Stomach smooth muscle (tissue), 2 donors: ENCODE measurements at regions not wholly inside any gene's neighbourhood (a gene's known extent, or its start where the extent isn't known, plus 50 kb on each side); places are given as distances from the start of the nearest gene placed in this dataset.

Experiments
- H3K27ac ChIP-seq: one replicate; pipeline ENCODE4 v1.7.0; 2013; ENCODE audit warnings: mild to moderate bottlenecking, low read length, inconsistent platforms
- H3K27me3 ChIP-seq, 2 donors: one replicate each; pipeline ENCODE4 v1.7.0; 2013; ENCODE audit warnings: low read length in 2 of 2; ENCODE audit not compliant: insufficient read depth in 2 of 2, control insufficient read depth in 1 of 2
- H3K36me3 ChIP-seq, 2 donors: one replicate each; pipeline ENCODE4 v1.7.0; 2013; ENCODE audit warnings: low read length in 2 of 2; ENCODE audit not compliant: control insufficient read depth in 2 of 2, insufficient read depth in 2 of 2
- H3K4me1 ChIP-seq: one replicate; pipeline ENCODE4 v1.7.0; 2013; ENCODE audit warnings: low read length; ENCODE audit not compliant: control insufficient read depth, insufficient read depth
- H3K4me3 ChIP-seq, 2 donors: one replicate each; pipeline ENCODE4 v1.7.0; 2013; ENCODE audit warnings: low read length in 2 of 2
- H3K9ac ChIP-seq, 2 donors: one replicate each; pipeline ENCODE4 v1.7.0; 2013; ENCODE audit warnings: low read length in 2 of 2, mild to moderate bottlenecking in 1 of 2
- H3K9me3 ChIP-seq, 2 donors: one replicate each; pipeline ENCODE4 v1.7.0; 2013; ENCODE audit warnings: low read length in 2 of 2; ENCODE audit not compliant: control insufficient read depth in 2 of 2
- donor health status: healthy.
- donor health status: Pancreatic carcinoma.

- Histone ChIP-seq H3K27ac (no peak overlapping the region), H3K9me3 (no peaks in the 10 kb centered on the region)
Observed at GRCh38 chr1:168939947-168940223, 166.6 kb upstream of the ATP1B1 start.

GRCh38 chr1:168941640-168942039 lies 164.8 kb upstream of the ATP1B1 start:
- Histone ChIP-seq H3K9ac (no peak overlapping the region), H3K4me3 (no peak overlapping the region), H3K27ac (no peak overlapping the region), H3K36me3 (no peaks in the 10 kb centered on the region), H3K9me3 (no peaks in the 10 kb centered on the region), H3K27me3 (no peaks in the 10 kb centered on the region), H3K4me1 (peaks cover 10% of the 10 kb centered on the region)

More at GRCh38 chr1:168939947-168940223, 166.6 kb upstream of the ATP1B1 start:
- H3K36me3 ChIP-seq, result no peaks in the 10 kb centered on the region
- no peak overlapping the region for H3K9ac ChIP-seq
- no peak overlapping the region for H3K4me3 ChIP-seq
- H3K4me1 ChIP-seq, result no peaks in the 10 kb centered on the region
- H3K27me3 ChIP-seq, result no peaks in the 10 kb centered on the region

DNA sequence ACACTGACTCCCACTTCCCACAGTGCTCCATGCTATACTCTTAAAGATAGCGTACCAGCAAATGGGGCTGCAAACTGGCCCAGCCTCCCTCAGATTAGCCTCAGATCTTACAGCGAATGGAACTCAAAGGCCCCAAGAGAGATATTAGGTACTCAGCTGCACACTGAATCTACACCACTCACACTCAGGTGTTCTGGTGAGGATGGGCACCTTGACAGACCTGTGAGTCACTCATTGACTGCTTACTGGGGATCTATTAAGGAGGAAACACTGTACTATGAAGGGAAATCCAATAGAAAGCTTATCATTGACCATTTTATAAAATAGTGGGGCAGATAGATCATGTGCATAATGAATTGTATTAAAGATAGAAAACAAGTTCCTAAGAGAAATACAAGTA lies 164.3 kb upstream of the ATP1B1 start:
- H3K9ac ChIP-seq, result no peak overlapping the region
- no peak overlapping the region for H3K27ac ChIP-seq
- no peaks in the 10 kb centered on the region for H3K27me3 ChIP-seq

DNA sequence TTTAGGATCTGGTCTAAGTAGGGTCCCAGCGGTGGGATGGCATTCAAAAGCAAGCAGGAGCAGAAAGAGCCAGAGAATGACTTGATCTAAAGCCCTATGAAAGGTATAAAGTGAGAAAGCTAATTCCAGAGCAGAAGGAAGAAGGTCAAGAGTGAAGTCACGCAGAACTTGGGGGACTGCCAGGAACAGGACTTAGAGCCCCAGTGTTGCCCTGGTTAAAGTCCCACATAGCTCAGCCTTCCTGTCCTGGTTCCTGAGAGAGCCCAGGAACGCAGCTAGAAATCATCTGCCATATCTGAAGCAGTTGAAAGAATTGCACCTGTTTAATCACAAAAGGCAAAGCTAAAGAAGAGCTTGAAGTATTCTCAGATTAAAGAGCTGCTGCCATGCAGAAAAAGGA lies 160.6 kb upstream of the ATP1B1 start:
- H3K9me3 ChIP-seq, result no peaks in the 10 kb centered on the region
- peaks cover 10% of the 10 kb centered on the region for H3K4me1 ChIP-seq
- no peak overlapping the region for H3K4me3 ChIP-seq
- H3K36me3 ChIP-seq, result no peaks in the 10 kb centered on the region
- H3K27me3 ChIP-seq, result no peaks in the 10 kb centered on the region
- peak overlapping the region; percentile 47 for H3K27ac ChIP-seq
- no peak overlapping the region for H3K9ac ChIP-seq

More for the DNA sequence above, 164.3 kb upstream of the ATP1B1 start:
- Histone ChIP-seq H3K36me3 (no peaks in the 10 kb centered on the region), H3K9me3 (no peaks in the 10 kb centered on the region), H3K4me1 (peaks cover 10% of the 10 kb centered on the region), H3K4me3 (no peak overlapping the region)

DNA sequence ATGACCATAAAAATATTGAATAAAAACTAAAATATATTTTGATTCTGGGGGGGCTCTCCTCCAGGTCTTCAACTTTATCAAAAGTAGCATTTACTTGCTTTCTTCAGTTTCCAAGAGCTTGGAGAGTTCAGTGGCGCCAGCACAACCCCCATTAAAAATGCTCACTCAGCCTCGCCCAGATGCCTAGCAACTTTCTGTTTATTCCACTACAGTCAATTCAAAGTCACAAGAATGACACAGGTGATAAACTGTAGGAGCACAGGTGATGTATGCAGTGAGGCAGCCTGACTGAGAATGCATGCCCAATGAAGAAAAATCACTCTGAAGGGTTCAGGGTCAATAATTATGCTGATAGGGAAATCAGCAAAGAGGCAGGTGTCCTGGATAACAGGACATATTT lies 159.4 kb upstream of the ATP1B1 start:
- H3K4me3 ChIP-seq, result no peak overlapping the region
- no peak overlapping the region for H3K27ac ChIP-seq
- H3K9me3 ChIP-seq, result no peaks in the 10 kb centered on the region
- H3K36me3 ChIP-seq, result no peaks in the 10 kb centered on the region
- no peaks in the 10 kb centered on the region for H3K27me3 ChIP-seq
- H3K4me1 ChIP-seq, result peaks cover 10% of the 10 kb centered on the region
- no peak overlapping the region for H3K9ac ChIP-seq

DNA sequence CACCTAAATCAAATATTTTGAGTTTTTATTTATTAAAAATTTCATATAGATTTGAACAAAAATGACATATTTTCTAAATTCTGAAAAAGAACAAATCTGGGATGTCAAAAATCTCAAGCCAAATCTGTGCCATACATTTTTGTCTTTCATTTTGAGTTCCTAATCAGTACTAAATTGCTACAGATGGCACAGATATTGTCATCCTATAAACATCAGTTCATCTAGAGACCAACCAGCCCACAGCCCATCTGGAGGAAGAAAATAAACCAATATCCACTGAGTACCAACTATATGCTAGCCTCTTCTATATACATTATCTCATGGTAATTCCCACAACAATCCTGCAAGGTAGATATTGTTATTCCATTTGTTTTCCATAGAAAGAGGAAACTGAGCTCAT lies 156.8 kb upstream of the ATP1B1 start:
- Histone ChIP-seq H3K36me3 (no peaks in the 10 kb centered on the region), H3K27me3 (no peaks in the 10 kb centered on the region), H3K27ac (no peak overlapping the region), H3K9ac (no peak overlapping the region), H3K4me1 (peaks cover 10% of the 10 kb centered on the region), H3K9me3 (no peaks in the 10 kb centered on the region), H3K4me3 (no peak overlapping the region)

DNA sequence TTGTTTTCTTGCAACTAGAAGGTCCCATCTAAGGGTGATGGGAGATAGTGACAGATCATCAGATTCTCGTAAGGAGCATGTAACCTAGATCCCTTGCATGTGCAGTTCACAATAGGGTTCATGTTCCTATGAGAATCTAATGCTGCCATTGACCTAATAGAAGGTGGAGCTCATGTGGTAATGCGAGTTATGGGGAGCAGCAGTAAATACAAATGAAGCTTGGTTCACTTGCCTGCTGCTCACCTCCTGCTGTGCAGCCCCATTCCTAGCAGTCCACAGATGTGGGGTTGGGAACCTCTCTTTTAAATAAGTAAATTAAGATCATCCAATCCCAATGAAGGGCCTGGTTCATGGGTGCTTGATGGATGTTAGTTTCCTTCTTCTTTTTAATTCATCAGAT lies 148.7 kb upstream of the ATP1B1 start:
- Histone ChIP-seq H3K9ac (no peak overlapping the region), H3K4me3 (no peak overlapping the region)

DNA sequence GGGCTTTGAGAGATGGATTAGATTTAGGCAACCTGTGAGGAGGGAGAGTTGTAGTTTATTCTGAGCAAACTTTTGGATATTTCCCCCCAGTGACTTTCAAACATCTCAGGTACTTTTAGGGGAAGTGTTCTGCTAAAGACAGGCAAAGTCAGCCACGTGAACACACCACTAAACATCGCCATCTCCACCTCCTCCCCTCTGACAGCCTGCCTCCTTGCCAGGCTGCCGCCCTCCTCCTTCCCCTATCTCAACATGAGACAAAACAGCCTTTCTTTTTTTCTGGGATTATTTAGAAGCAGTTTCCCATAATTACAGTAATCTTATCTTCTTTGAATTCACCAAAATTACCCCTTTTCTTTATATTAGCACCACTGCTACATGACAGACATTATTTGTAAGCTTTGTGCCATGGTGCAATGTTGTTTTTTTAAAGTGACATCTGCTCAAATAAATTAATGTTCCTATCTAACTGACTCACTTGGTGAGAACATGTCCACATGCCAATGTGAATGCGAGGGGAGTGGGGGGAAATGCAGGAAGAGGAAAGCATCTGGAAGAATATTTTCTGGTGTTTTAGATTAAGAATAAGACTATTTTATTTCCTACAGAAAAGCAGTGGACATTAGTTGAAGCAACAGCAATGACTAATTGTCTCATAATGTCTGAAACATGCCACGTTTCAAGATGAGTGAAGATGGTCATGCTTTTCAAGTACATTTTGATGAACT lies 147.8 kb upstream of the ATP1B1 start:
- Histone ChIP-seq H3K9ac (no peak overlapping the region), H3K36me3 (no peaks in the 10 kb centered on the region), H3K9me3 (no peaks in the 10 kb centered on the region), H3K27ac (no peak overlapping the region), H3K27me3 (no peaks in the 10 kb centered on the region), H3K4me1 (no peaks in the 10 kb centered on the region), H3K4me3 (no peak overlapping the region)

More for the DNA sequence above, 148.7 kb upstream of the ATP1B1 start:
- Histone ChIP-seq H3K27ac (no peak overlapping the region), H3K4me1 (no peaks in the 10 kb centered on the region), H3K9me3 (no peaks in the 10 kb centered on the region), H3K27me3 (no peaks in the 10 kb centered on the region), H3K36me3 (no peaks in the 10 kb centered on the region)

DNA sequence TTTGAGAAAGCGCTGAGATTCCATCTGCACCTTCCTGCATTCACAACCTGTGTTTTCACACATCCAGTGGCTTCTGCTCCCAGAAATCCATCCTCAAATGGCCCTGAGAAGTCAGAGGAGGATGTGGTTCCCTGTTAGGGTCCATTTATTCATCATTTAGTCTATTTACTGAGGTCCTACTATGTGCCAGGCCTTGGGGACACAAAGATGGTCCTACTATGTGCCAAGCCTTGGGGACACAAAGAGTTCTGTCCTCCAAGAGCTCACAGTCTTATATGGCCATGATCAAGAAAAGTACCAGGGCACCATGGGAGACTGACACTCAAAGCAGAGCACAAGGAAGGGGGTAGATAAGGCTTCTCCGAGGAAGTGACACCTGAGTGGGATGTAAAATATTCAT lies 147.1 kb upstream of the ATP1B1 start:
- Histone ChIP-seq H3K9me3 (no peaks in the 10 kb centered on the region), H3K4me1 (no peaks in the 10 kb centered on the region), H3K4me3 (no peak overlapping the region), H3K27me3 (no peaks in the 10 kb centered on the region), H3K27ac (no peak overlapping the region), H3K36me3 (no peaks in the 10 kb centered on the region), H3K9ac (no peak overlapping the region)

- Histone ChIP-seq H3K9me3 (no peaks in the 10 kb centered on the region), H3K36me3 (no peaks in the 10 kb centered on the region), H3K27ac (no peak overlapping the region), H3K27me3 (no peaks in the 10 kb centered on the region), H3K9ac (no peak overlapping the region), H3K4me1 (no peaks in the 10 kb centered on the region), H3K4me3 (no peak overlapping the region)
Observed at GRCh38 chr1:168960114-168960513, 146.4 kb upstream of the ATP1B1 start.

DNA sequence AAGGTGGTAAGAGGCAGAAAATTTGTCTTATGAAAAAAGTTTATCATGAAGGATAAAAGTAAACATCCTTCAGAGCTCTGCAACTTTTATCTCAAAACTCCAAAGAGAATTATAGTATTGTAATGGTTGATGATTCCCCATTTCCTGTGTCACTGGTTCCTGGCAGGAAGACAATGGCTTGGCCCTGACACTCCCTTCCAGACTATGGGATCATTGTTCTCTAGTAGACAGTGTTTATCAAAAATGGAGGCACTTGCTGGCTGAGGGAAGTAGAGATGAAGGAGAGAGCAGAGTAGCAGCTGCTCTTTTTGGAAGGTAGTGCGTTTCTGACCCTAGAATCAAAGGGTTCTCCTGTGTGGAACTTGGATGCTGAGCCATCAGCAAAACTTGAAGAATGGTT lies 145.9 kb upstream of the ATP1B1 start:
- no peaks in the 10 kb centered on the region for H3K4me1 ChIP-seq
- no peak overlapping the region for H3K9ac ChIP-seq
- H3K27ac ChIP-seq, result no peak overlapping the region
- H3K27me3 ChIP-seq, result no peaks in the 10 kb centered on the region
- H3K36me3 ChIP-seq, result no peaks in the 10 kb centered on the region
- H3K9me3 ChIP-seq, result no peaks in the 10 kb centered on the region
- no peak overlapping the region for H3K4me3 ChIP-seq
